Osteoblast (primary cell): ENCODE measurements at regions not wholly inside any gene's neighbourhood (a gene's known extent, or its start where the extent isn't known, plus 50 kb on each side); places are given as distances from the start of the nearest gene placed in this dataset.
"Not testable (repeated sequence)": the region's sequence is repeated elsewhere in the genome, so short reads cannot be mapped to it uniquely, and the experiment has no call there.

ENCODE experiments used
- DNase-seq: peaks from one replicate; pipeline ENCODE4 v3.0.0; 2011; ENCODE audit warnings: low spot score, mixed read lengths; ENCODE audit not compliant: insufficient read length; ENCODE audit errors: missing footprints
- H2AFZ ChIP-seq: 2 replicates; pipeline ENCODE4 v1.6.0; 2011; ENCODE audit warnings: mild to moderate bottlenecking, low read length
- H3K27ac ChIP-seq: 2 replicates; pipeline ENCODE4 v1.5.1; 2011; ENCODE audit warnings: mild to moderate bottlenecking, low read depth, low read length, moderate library complexity
- H3K27me3 ChIP-seq: 2 replicates; pipeline ENCODE4 v1.6.0; 2012; ENCODE audit warnings: mild to moderate bottlenecking, control low read depth, inconsistent platforms, low read length, moderate library complexity; ENCODE audit not compliant: insufficient read depth
- H3K36me3 ChIP-seq: 2 replicates; pipeline ENCODE4 v1.5.1; 2011; ENCODE audit warnings: mild to moderate bottlenecking, low read length, control low read depth, moderate library complexity; ENCODE audit not compliant: insufficient read depth
- H3K4me1 ChIP-seq: 2 replicates; pipeline ENCODE4 v1.5.1; 2011; ENCODE audit warnings: mild to moderate bottlenecking, low read length, control low read depth, moderate library complexity; ENCODE audit not compliant: insufficient read depth
- H3K4me2 ChIP-seq: 2 replicates; pipeline ENCODE4 v1.6.0; 2011; ENCODE audit warnings: mild to moderate bottlenecking, low read length; ENCODE audit not compliant: insufficient read depth
- H3K4me3 ChIP-seq: fragments of 200-600 bp; sonication (generic); 3 replicates; pipeline ENCODE4 v1.5.1; 2012; ENCODE audit warnings: mild to moderate bottlenecking, low read length, inconsistent platforms; ENCODE audit not compliant: insufficient read depth
- H3K79me2 ChIP-seq: 2 replicates; pipeline ENCODE4 v1.6.0; 2012; ENCODE audit warnings: mild to moderate bottlenecking, low read length, control low read depth, inconsistent platforms; ENCODE audit not compliant: insufficient read depth
- H3K9me3 ChIP-seq: 2 replicates; pipeline ENCODE4 v1.5.1; 2011; ENCODE audit warnings: low read depth, low read length, control low read depth
- H4K20me1 ChIP-seq: 2 replicates; pipeline ENCODE4 v1.6.0; 2012; ENCODE audit warnings: mild to moderate bottlenecking, low read length, control low read depth; ENCODE audit not compliant: insufficient read depth
- TF ChIP-seq, protein P1 (sequence below): IDR thresholded peaks from 2 replicates; pipeline ENCODE4 v1.5.1; 2011; ENCODE audit warnings: mild to moderate bottlenecking, low read depth, low read length, moderate library complexity; ENCODE audit errors: extremely low read depth

- no peak overlapping the region for H3K27ac ChIP-seq
- H3K4me2 ChIP-seq, result no peak overlapping the region
- no peaks in the 10 kb centered on the region for H3K4me1 ChIP-seq
- no peaks in the 10 kb centered on the region for H4K20me1 ChIP-seq
- no peaks in the 10 kb centered on the region for H3K9me3 ChIP-seq
- H3K27me3 ChIP-seq, result no peaks in the 10 kb centered on the region
- H3K79me2 ChIP-seq, result no peaks in the 10 kb centered on the region
- no peak for DNase-seq
- H3K4me3 ChIP-seq, result no peak overlapping the region
- H2AFZ ChIP-seq, result no peak overlapping the region
- TF ChIP-seq, protein P1, sequence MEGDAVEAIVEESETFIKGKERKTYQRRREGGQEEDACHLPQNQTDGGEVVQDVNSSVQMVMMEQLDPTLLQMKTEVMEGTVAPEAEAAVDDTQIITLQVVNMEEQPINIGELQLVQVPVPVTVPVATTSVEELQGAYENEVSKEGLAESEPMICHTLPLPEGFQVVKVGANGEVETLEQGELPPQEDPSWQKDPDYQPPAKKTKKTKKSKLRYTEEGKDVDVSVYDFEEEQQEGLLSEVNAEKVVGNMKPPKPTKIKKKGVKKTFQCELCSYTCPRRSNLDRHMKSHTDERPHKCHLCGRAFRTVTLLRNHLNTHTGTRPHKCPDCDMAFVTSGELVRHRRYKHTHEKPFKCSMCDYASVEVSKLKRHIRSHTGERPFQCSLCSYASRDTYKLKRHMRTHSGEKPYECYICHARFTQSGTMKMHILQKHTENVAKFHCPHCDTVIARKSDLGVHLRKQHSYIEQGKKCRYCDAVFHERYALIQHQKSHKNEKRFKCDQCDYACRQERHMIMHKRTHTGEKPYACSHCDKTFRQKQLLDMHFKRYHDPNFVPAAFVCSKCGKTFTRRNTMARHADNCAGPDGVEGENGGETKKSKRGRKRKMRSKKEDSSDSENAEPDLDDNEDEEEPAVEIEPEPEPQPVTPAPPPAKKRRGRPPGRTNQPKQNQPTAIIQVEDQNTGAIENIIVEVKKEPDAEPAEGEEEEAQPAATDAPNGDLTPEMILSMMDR, result no peak
- H3K36me3 ChIP-seq, result no peaks in the 10 kb centered on the region
Measured at GRCh38 chr21:26246073-26246472, 75.5 kb upstream of the APP start.

- Histone ChIP-seq H3K27me3 (no peaks in the 10 kb centered on the region), H3K4me2 (no peak overlapping the region), H3K4me3 (no peak overlapping the region), H3K27ac (no peak overlapping the region), H3K79me2 (no peaks in the 10 kb centered on the region), H3K36me3 (no peaks in the 10 kb centered on the region), H3K9me3 (no peaks in the 10 kb centered on the region), H4K20me1 (no peaks in the 10 kb centered on the region), H3K4me1 (no peaks in the 10 kb centered on the region), H2AFZ (no peak overlapping the region)
- DNase-seq, result no peak
- TF ChIP-seq, protein P1, result no peak
Measured at GRCh38 chr21:26245428-26245827, 74.9 kb upstream of the APP start.

GRCh38 chr21:26238646-26239045 is 68.1 kb upstream of the APP start:
- Histone ChIP-seq H4K20me1 (no peaks in the 10 kb centered on the region), H3K4me3 (no peak overlapping the region), H3K27ac (no peak overlapping the region), H3K4me2 (no peak overlapping the region), H2AFZ (no peak overlapping the region), H3K9me3 (no peaks in the 10 kb centered on the region), H3K79me2 (no peaks in the 10 kb centered on the region), H3K27me3 (no peaks in the 10 kb centered on the region), H3K36me3 (no peaks in the 10 kb centered on the region), H3K4me1 (no peaks in the 10 kb centered on the region)
- DNase-seq, result no peak
- TF ChIP-seq, protein P1, result no peak

DNA sequence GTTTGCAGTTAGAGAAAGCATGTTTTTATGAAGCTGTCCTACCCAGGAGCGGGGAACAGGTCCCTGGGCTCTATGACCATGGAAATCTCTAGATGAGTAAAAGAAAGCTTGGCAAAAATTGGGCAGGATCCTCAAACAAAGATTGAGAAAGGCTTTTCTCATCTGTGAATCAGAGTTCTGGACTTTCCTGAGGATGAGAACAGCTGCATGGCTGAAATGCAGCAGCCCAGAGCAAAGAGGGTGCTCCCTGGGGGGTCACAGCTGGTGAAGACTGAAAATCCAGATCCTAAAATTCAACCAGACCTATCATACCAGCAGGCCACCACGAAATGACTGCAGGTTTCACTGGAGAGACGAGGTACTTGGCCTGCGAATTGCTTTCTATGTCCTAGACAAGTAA is 65.7 kb upstream of the APP start:
- no peak overlapping the region for H3K4me3 ChIP-seq
- H3K27ac ChIP-seq, result no peak overlapping the region
- no peaks in the 10 kb centered on the region for H3K9me3 ChIP-seq
- H3K27me3 ChIP-seq, result no peaks in the 10 kb centered on the region
- TF ChIP-seq, protein P1, result no peak
- H3K4me1 ChIP-seq, result no peaks in the 10 kb centered on the region
- H3K36me3 ChIP-seq, result no peaks in the 10 kb centered on the region
- no peak overlapping the region for H3K4me2 ChIP-seq
- DNase-seq, result no peak
- H2AFZ ChIP-seq, result no peak overlapping the region
- no peaks in the 10 kb centered on the region for H4K20me1 ChIP-seq
- no peaks in the 10 kb centered on the region for H3K79me2 ChIP-seq

DNA sequence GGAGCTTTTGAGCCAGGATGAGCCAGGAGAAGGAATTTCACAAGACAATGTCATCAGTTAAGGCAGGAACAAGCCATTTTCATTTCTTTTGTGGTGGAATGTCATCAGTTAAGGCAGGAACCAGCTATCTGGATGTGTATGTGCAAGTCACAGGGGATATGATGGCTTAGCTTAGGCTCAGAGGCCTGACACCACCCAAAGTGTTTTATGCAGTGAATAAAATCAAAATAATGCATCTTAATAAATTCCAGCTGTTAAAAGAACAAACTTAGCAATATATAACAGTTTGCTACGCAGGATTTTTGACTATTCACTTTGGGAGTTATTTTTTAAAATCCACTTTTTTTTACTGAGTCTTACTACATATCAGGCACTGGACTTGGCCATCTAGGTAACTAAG is 62.7 kb upstream of the APP start:
- H4K20me1 ChIP-seq, H3K79me2 ChIP-seq, H3K4me1 ChIP-seq, H3K4me2 ChIP-seq, H3K9me3 ChIP-seq, DNase-seq, H3K27ac ChIP-seq, H3K36me3 ChIP-seq, H3K4me3 ChIP-seq, H3K27me3 ChIP-seq, H2AFZ ChIP-seq: not testable (repeated sequence)

DNA sequence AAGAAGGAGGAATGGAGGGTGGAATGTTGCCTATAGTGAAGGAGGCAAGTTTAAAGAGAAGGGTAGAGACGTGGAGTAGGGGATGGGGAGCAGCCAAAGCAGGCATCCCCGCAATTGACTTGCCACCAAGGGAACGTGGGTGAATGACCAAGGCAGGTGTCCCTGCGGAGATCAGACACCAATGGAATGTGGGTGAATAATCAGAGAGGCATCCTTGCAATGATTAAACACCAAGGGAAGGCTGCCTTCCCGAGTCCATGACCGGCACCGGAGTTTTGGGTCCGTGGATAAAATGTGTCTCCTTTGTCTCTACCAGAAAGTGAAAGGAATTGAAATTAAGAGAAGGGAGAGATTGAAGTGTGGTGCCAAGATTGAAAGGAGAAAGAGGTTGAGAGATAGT is 61.9 kb upstream of the APP start:
- H3K27me3 ChIP-seq, H2AFZ ChIP-seq, H3K9me3 ChIP-seq, H3K36me3 ChIP-seq, H4K20me1 ChIP-seq, H3K4me3 ChIP-seq, H3K27ac ChIP-seq, H3K79me2 ChIP-seq, H3K4me1 ChIP-seq, H3K4me2 ChIP-seq, DNase-seq: not testable (repeated sequence)
